ENCODE measurements at regions not wholly inside any gene's neighbourhood (a gene's known extent, or its start where the extent isn't known, plus 50 kb on each side); places are given as distances from the start of the nearest gene placed in this dataset.

DNA sequence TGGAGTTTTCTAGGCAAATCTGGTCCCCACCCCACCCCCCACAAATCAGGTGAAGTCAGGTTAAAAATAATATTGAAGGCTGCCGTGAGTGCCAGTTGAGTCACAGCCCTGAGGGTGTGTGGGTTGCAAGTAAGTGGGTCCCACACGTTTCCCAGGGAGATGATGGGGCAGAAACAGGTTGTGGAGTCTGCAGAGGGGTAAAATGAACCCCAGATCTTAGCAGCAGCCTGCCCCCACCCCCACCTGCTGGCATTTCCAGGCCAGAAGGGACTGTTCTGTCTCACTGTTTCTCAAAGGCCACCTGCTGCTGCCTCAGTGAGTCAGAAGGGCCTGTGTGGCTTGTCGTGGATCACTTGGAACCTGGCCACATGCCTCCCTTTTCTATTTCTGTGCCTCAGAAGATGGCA is 59.8 kb upstream of the SMNDC1 start:
- H3K27ac Mint-ChIP-seq = no peak overlapping the region
- no peak for TF ChIP-seq CTCF (IDR thresholded peaks at IDR 0.05; ENCODE audit: unreplicated experiment in 3 of 3)
- H3K36me3 Mint-ChIP-seq (ENCODE audit: low read depth) = no peaks in the 10 kb centered on the region
- no peaks in the 10 kb centered on the region for H3K9me3 Mint-ChIP-seq
- peaks cover 4% of the 10 kb centered on the region for H3K27me3 Mint-ChIP-seq (ENCODE audit: low read depth)
- no peaks in the 10 kb centered on the region for H3K4me1 Mint-ChIP-seq
- no peak overlapping the region for H3K4me3 Mint-ChIP-seq

GRCh38 chr10:110365356-110366143 is 60.8 kb upstream of the SMNDC1 start:
- no peak for TF ChIP-seq CTCF (IDR thresholded peaks at IDR 0.05; ENCODE audit: unreplicated experiment in 3 of 3)

GRCh38 chr10:110366635-110367034 is 61.9 kb upstream of the SMNDC1 start:
- TF ChIP-seq CTCF (IDR thresholded peaks at IDR 0.05; ENCODE audit: unreplicated experiment in 3 of 3) = no peak
- Mint-ChIP-seq H3K4me1 (no peaks in the 10 kb centered on the region), H3K9me3 (no peaks in the 10 kb centered on the region), H3K27me3 (ENCODE audit: low read depth) (peaks cover 10% of the 10 kb centered on the region), H3K4me3 (no peak overlapping the region), H3K36me3 (ENCODE audit: low read depth) (no peaks in the 10 kb centered on the region), H3K27ac (no peak overlapping the region)

More at GRCh38 chr10:110365356-110366143, 60.8 kb upstream of the SMNDC1 start:
- no peak overlapping the region for H3K27ac Mint-ChIP-seq
- no peak overlapping the region for H3K4me3 Mint-ChIP-seq
- no peaks in the 10 kb centered on the region for H3K9me3 Mint-ChIP-seq
- H3K27me3 Mint-ChIP-seq (ENCODE audit: low read depth) = peaks cover 4% of the 10 kb centered on the region
- H3K36me3 Mint-ChIP-seq (ENCODE audit: low read depth) = no peaks in the 10 kb centered on the region
- H3K4me1 Mint-ChIP-seq = no peaks in the 10 kb centered on the region

DNA sequence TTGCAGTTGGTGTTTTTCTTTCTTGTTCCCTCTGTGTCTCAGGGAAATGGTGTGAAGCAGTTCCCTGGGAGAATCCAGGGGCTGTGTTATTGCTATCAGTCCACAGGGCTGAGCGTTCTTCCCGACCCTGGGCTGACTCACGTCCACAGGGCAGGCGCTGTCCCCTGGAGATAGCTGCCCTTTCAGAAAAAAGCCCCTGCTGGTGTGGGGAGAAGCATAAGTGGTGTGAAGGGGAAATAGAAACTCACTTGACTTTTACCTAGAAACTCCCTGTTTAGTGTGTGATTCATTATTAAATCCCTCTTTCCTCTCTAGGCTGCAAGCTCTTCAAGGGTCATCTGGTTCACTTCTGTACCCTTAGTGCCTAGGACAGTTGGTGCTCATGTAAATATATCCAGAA is 63.3 kb upstream of the SMNDC1 start:
- Mint-ChIP-seq H3K9me3 (no peaks in the 10 kb centered on the region), H3K36me3 (ENCODE audit: low read depth) (no peaks in the 10 kb centered on the region), H3K27me3 (ENCODE audit: low read depth) (peaks cover 13% of the 10 kb centered on the region), H3K4me1 (no peaks in the 10 kb centered on the region), H3K4me3 (no peak overlapping the region), H3K27ac (no peak overlapping the region)
- no peak for TF ChIP-seq CTCF (IDR thresholded peaks at IDR 0.05; ENCODE audit: unreplicated experiment in 3 of 3)

DNA sequence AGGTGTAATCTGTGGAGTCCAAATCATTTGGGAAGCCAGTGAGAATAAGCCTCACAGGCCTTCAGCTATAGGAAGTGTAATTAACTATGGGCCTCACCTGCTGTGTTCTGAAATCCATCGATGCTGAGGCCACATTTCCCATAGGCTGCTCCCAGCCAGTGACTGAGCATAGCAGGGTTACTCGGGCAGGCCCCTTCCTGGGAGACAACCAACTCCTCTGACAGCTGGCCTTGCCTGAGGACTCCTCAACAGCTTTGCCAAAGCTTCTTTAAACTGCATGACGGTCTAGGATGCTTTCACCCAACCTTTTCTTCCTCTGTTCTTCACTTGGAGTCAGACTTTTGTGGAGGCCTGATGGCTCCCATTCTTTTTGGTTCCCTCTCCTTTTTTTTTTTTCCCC is 63.8 kb upstream of the SMNDC1 start:
- Mint-ChIP-seq H3K9me3 (no peaks in the 10 kb centered on the region), H3K4me3 (no peak overlapping the region), H3K4me1 (no peaks in the 10 kb centered on the region), H3K27ac (no peak overlapping the region), H3K27me3 (ENCODE audit: low read depth) (peaks cover 14% of the 10 kb centered on the region), H3K36me3 (ENCODE audit: low read depth) (no peaks in the 10 kb centered on the region)
- TF ChIP-seq CTCF (IDR thresholded peaks at IDR 0.05; ENCODE audit: unreplicated experiment in 3 of 3) = no peak

DNA sequence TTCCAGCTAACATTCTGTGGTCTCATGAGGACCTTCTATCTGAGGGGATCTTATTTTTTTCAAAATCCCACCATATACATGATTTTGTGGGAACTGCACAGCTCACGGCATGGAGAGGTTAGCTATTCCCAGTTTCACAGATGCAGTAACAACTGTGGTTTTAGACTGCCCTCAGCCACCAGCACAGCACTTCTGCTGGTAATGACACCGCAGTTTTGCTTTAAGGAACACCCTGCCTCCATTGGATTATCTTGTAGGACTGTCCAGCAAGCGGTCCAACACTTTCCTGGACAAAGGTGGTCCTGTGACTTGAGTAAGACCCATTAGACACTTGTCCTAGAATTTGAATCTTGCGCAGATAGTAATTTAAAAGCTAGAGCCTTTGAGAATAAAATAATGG is 65.3 kb upstream of the SMNDC1 start:
- H3K4me3 Mint-ChIP-seq = no peak overlapping the region
- H3K27ac Mint-ChIP-seq = no peak overlapping the region
- H3K27me3 Mint-ChIP-seq (ENCODE audit: low read depth) = peaks cover 27% of the 10 kb centered on the region
- no peaks in the 10 kb centered on the region for H3K4me1 Mint-ChIP-seq
- no peak for TF ChIP-seq CTCF (IDR thresholded peaks at IDR 0.05; ENCODE audit: unreplicated experiment in 3 of 3)
- no peaks in the 10 kb centered on the region for H3K9me3 Mint-ChIP-seq
- no peaks in the 10 kb centered on the region for H3K36me3 Mint-ChIP-seq (ENCODE audit: low read depth)

All from nephron (organoid).